Tibial nerve (tissue), 4 donors: ENCODE measurements at regions not wholly inside any gene's neighbourhood (a gene's known extent, or its start where the extent isn't known, plus 50 kb on each side); places are given as distances from the start of the nearest gene placed in this dataset.
A peak's percentile ranks its signal among the peaks of the same experiment; 100 is the strongest.

ENCODE experiments used
- DNase-seq, 2 donors: peaks; one replicate each; pipeline ENCODE4 v3.0.0-alpha.2; 2019; ENCODE audit warnings: low spot score in 2 of 2
- H3K27ac ChIP-seq, 4 donors: fragments of 200-600 bp; sonication (generic) in 3 of 4; one replicate each; pipeline ENCODE4 v1.5.1; 2017 to 2019; ENCODE audit warnings: mild to moderate bottlenecking in 1 of 4
- H3K27me3 ChIP-seq, 2 donors: fragments of 200-600 bp; sonication (generic) in 1 of 2; one replicate each; pipeline versions ENCODE4 v1.5.1 to v1.6.0; 2017 to 2019
- H3K36me3 ChIP-seq, 3 donors: fragments of 200-600 bp; sonication (generic); one replicate each; pipeline ENCODE4 v1.5.1; 2018 to 2019
- H3K4me1 ChIP-seq, 4 donors: fragments of 200-600 bp; sonication (generic) in 3 of 4; one replicate each; pipeline ENCODE4 v1.5.1; 2017 to 2019
- H3K4me3 ChIP-seq, 4 donors: fragments of 200-600 bp; sonication (generic) in 3 of 4; one replicate each; pipeline ENCODE4 v1.5.1; 2017 to 2019; ENCODE audit warnings: mild to moderate bottlenecking in 1 of 4, moderate library complexity in 1 of 4
- H3K9me3 ChIP-seq, 4 donors: fragments of 200-600 bp; sonication (generic) in 3 of 4; one replicate each; pipeline ENCODE4 v1.5.1; 2017 to 2019
- EP300 ChIP-seq, 2 donors: sonication (generic); formaldehyde crosslinking; IDR thresholded peaks; one replicate each; pipeline ENCODE4 v1.6.1; 2017; ENCODE audit warnings: antibody characterized with exemption in 2 of 2, mild to moderate bottlenecking in 1 of 2
- POLR2A ChIP-seq, 2 donors: fragments of 450-650 bp; IDR thresholded peaks; one replicate each; pipeline ENCODE4 v1.6.1; 2017; ENCODE audit warnings: antibody characterized with exemption in 2 of 2, mild to moderate bottlenecking in 2 of 2, moderate library complexity in 2 of 2
- WGBS, 2 donors: methylation state at CpG; one replicate each; pipeline ENCODE4 v1.1.5; 2018; 5-methylcytosine and 5-hydroxymethylcytosine counted together
- TF ChIP-seq, protein P1 (sequence below), 5 experiments: fragments of 200-600 bp in 3 of 5; fragments of 450-650 bp in 2 of 5; sonication (generic) in 3 of 5; IDR thresholded peaks; one replicate each; pipeline ENCODE4 v1.5.1; 2016 to 2019; ENCODE audit warnings: antibody characterized with exemption in 5 of 5, mild to moderate bottlenecking in 3 of 5, moderate library complexity in 2 of 5

- no peak overlapping the region for H3K4me3 ChIP-seq
- DNase-seq, result no peak
- H3K9me3 ChIP-seq, result no peaks in the 10 kb centered on the region
- H3K4me1 ChIP-seq, result peaks cover 0 to 8% (median 3%) of the 10 kb centered on the region in 4 donors
- no peaks in the 10 kb centered on the region for H3K36me3 ChIP-seq
- TF ChIP-seq EP300 (IDR thresholded peaks at IDR 0.05) (no peak), POLR2A (IDR thresholded peaks at IDR 0.05) (no peak)
- TF ChIP-seq, protein P1, sequence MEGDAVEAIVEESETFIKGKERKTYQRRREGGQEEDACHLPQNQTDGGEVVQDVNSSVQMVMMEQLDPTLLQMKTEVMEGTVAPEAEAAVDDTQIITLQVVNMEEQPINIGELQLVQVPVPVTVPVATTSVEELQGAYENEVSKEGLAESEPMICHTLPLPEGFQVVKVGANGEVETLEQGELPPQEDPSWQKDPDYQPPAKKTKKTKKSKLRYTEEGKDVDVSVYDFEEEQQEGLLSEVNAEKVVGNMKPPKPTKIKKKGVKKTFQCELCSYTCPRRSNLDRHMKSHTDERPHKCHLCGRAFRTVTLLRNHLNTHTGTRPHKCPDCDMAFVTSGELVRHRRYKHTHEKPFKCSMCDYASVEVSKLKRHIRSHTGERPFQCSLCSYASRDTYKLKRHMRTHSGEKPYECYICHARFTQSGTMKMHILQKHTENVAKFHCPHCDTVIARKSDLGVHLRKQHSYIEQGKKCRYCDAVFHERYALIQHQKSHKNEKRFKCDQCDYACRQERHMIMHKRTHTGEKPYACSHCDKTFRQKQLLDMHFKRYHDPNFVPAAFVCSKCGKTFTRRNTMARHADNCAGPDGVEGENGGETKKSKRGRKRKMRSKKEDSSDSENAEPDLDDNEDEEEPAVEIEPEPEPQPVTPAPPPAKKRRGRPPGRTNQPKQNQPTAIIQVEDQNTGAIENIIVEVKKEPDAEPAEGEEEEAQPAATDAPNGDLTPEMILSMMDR (IDR thresholded peaks at IDR 0.05), result peak; percentile 18 to 48 (median 27)
- H3K27ac ChIP-seq, result no peak overlapping the region
- no peaks in the 10 kb centered on the region for H3K27me3 ChIP-seq
These were observed 433.3 kb downstream of the RAP2B start for GRCh38 chr3:153595186-153595815.

DNA sequence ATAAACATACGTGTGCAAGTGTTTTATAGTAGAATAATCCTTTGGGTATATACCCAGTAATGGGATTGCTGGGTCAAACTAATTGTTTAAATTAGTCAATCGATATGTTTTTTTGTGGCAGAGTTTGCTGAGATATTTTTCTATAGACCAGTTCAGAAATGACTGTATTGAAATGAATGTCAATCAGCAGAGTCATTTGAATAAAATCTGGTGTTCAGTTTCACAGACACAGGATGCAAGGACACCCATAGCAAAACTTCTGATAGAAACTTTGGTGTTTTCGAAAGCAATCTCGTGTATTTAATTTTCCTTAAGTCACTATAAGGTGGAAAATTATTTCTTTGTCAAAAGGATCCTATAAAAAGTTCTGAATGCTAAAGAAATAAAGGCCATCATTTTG lies 434.4 kb downstream of the RAP2B start:
- no peaks in the 10 kb centered on the region for H3K27me3 ChIP-seq
- H3K27ac ChIP-seq, result no peak overlapping the region
- DNase-seq, result no peak
- H3K4me1 ChIP-seq, result peaks cover 0 to 19% (median 3%) of the 10 kb centered on the region in 4 donors
- no peaks in the 10 kb centered on the region for H3K9me3 ChIP-seq
- 91 to 93% methylated on average over 4 of the region's 4 CpGs for WGBS, 2 donors
- no peak overlapping the region for H3K4me3 ChIP-seq
- H3K36me3 ChIP-seq, result no peaks in the 10 kb centered on the region
- no peak for TF ChIP-seq POLR2A (IDR thresholded peaks at IDR 0.05)
- TF ChIP-seq, protein P1 (IDR thresholded peaks at IDR 0.05), result no peak
- no peak for TF ChIP-seq EP300 (IDR thresholded peaks at IDR 0.05)

DNA sequence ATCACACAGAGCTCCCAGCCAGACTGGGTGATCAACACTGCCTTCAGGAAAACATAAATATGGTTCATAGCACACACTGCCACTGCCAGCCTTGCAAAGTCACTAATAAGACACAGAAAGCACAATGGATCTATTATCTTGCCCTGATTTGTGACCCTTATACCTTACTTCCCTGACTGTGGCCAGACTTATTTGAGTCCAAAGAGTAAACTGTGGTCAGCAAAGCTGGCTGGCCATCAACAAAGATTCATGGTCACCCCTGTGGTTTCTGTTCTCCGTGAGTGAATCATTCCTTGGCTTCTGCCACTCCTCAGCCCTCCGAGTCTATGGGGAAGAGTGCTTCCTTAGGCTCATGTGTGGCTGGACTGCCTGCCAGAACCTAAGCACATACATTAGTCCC lies 437.7 kb downstream of the RAP2B start:
- no peak overlapping the region for H3K27ac ChIP-seq

DNA sequence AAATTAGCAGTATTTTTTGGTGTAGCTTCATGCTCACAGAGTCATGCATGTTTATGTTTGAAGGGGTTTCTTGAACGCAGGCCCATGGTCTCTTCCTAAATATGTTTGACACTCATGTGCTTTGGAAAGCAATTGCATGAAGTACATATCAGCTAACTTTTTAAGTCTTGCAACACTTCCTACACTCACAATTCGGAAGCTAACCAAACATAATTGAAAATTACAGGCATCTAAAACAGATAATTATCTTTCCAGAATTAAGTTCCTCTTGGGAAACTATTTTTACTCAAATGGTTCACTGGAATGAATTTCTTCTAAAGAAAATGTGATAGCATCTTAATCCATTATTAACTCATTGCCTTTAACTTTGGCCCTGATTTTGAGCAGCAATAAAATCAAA lies 438.9 kb downstream of the RAP2B start:
- no peak overlapping the region for H3K4me3 ChIP-seq
- no peak for DNase-seq
- peaks cover 0 to 24% (median 3%) of the 10 kb centered on the region in 4 donors for H3K4me1 ChIP-seq
- no peaks in the 10 kb centered on the region for H3K36me3 ChIP-seq
- WGBS, 2 donors, result 64 to 79% methylated on average over 2 of the region's 2 CpGs
- H3K27ac ChIP-seq, result no peak overlapping the region
- H3K27me3 ChIP-seq, result no peaks in the 10 kb centered on the region
- no peak for TF ChIP-seq EP300 (IDR thresholded peaks at IDR 0.05)
- TF ChIP-seq POLR2A (IDR thresholded peaks at IDR 0.05), result no peak
- TF ChIP-seq, protein P1 (IDR thresholded peaks at IDR 0.05), result no peak
- H3K9me3 ChIP-seq, result no peaks in the 10 kb centered on the region

More for the DNA sequence above, 437.7 kb downstream of the RAP2B start:
- Histone ChIP-seq H3K36me3 (no peaks in the 10 kb centered on the region), H3K4me3 (no peak overlapping the region), H3K27me3 (no peaks in the 10 kb centered on the region), H3K9me3 (no peaks in the 10 kb centered on the region), H3K4me1 (peaks cover 0 to 24% (median 3%) of the 10 kb centered on the region in 4 donors)
- WGBS, 2 donors, result 5 to 9% methylated on average over 2 of the region's 2 CpGs
- TF ChIP-seq EP300 (IDR thresholded peaks at IDR 0.05) (no peak), POLR2A (IDR thresholded peaks at IDR 0.05) (no peak)
- TF ChIP-seq, protein P1 (IDR thresholded peaks at IDR 0.05), result no peak
- peak in 1 of 2 donors; percentile 14 for DNase-seq

DNA sequence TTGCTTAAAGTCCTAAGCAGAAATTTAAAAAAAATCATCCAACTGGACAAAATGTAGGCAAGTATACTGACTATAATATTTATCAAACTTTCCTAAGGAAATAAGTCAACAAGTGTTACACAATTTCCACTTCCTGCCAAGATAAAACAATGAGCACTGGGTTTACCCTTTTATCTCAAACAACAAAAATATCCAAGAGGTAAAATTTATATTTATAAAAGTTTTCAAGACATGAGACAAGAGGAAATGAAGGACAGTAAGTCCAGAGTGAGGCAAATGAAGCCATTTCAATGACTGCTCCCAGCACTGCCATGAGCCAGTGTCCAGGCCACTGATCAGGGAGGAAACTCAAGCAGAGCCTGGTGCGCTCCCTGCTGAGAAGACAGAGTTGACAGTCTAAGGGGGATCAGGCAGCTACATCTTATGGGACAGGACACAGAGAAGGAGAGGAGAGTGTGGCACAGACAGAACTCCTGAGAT lies 439.4 kb downstream of the RAP2B start:
- WGBS, 2 donors, result 96% methylated on average over 1 of the region's 1 CpG

More for the DNA sequence above, 439.4 kb downstream of the RAP2B start:
- H3K36me3 ChIP-seq, result no peaks in the 10 kb centered on the region
- DNase-seq, result no peak
- H3K9me3 ChIP-seq, result no peaks in the 10 kb centered on the region
- TF ChIP-seq POLR2A (IDR thresholded peaks at IDR 0.05), result no peak
- no peak for TF ChIP-seq EP300 (IDR thresholded peaks at IDR 0.05)
- TF ChIP-seq, protein P1 (IDR thresholded peaks at IDR 0.05), result no peak
- no peaks in the 10 kb centered on the region for H3K27me3 ChIP-seq
- peaks cover 0 to 24% (median 3%) of the 10 kb centered on the region in 4 donors for H3K4me1 ChIP-seq
- no peak overlapping the region for H3K4me3 ChIP-seq
- H3K27ac ChIP-seq, result no peak overlapping the region
